C4-2B (cell line): ENCODE measurements at regions not wholly inside any gene's neighbourhood (a gene's known extent, or its start where the extent isn't known, plus 50 kb on each side); places are given as distances from the start of the nearest gene placed in this dataset.

Experiments used
- ZFX ChIP-seq: fragments of 450-650 bp; IDR thresholded peaks from 2 replicates; pipeline ENCODE4 v1.6.1; 2017
- TF ChIP-seq, protein P1 (sequence below): fragments of 450-650 bp; conservative IDR thresholded peaks from 2 replicates; pipeline ENCODE4 v1.5.1; 2017; ENCODE audit warnings: mild to moderate bottlenecking

DNA sequence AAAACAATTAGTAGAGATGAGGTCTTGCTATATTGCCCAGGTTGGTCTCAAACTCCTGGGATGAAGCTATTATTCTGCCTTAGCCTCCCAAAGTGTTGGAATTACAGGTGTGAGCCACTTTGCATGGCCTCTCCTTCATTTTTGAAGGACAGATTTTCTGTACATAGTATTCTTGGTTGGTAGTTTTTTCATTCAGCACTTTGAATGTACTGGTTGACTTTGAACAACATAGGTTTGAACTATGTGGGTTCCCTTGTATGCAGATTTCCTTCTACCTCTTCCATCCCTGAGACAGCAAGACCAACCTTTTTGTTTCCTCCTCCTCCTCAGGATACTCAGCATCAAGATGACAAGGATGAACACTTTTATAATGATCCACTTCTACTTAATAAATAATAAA, 436.4 kb downstream of the QKI start:
- TF ChIP-seq, protein P1, sequence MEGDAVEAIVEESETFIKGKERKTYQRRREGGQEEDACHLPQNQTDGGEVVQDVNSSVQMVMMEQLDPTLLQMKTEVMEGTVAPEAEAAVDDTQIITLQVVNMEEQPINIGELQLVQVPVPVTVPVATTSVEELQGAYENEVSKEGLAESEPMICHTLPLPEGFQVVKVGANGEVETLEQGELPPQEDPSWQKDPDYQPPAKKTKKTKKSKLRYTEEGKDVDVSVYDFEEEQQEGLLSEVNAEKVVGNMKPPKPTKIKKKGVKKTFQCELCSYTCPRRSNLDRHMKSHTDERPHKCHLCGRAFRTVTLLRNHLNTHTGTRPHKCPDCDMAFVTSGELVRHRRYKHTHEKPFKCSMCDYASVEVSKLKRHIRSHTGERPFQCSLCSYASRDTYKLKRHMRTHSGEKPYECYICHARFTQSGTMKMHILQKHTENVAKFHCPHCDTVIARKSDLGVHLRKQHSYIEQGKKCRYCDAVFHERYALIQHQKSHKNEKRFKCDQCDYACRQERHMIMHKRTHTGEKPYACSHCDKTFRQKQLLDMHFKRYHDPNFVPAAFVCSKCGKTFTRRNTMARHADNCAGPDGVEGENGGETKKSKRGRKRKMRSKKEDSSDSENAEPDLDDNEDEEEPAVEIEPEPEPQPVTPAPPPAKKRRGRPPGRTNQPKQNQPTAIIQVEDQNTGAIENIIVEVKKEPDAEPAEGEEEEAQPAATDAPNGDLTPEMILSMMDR, result no peak
- TF ChIP-seq ZFX, result no peak
